ENCODE measurements at regions not wholly inside any gene's neighbourhood (a gene's known extent, or its start where the extent isn't known, plus 50 kb on each side); places are given as distances from the start of the nearest gene placed in this dataset.

DNA sequence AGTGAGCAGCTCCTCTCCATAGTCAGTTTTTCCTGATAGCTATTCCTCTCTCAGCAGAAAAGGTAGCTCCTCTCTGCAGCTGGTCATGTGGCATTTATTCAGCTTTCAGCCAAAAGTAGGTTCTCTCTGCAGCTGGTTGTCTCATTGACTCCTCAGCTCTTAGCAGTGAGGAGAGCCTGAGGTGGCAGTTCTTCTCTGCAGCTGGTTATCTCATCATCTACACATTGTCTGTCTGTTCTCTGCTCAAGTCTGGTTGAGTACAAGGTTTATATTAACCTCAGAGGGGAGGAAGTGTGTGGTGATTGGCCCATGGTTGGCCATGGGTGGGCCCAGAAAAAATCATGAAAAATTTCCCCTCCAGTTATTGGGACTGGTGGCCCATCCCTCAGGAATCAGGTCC lies 338.3 kb downstream of the KDM5D start:
- no peak for ATAC-seq
- no peak overlapping the region for H3K4me3 ChIP-seq (ENCODE audit: low read length)
- no peaks in the 10 kb centered on the region for H3K36me3 ChIP-seq (ENCODE audit: control insufficient read depth in 2 of 3, insufficient read depth in 3 of 3, low read length in 3 of 3)
- intact Hi-C loops (cut with micrococcal nuclease): loop anchor here in 1 of 2 donors (10.0 kb wide), 1 partner anchor 331 kb away; no protein-coding TSS in a partner anchor
- DNase-seq: peak in 1 of 9 donors; percentile 5
- peak overlapping the region in 2 of 9 donors; percentile 30 to 76 for H3K27ac Mint-ChIP-seq
- H3K9me3 ChIP-seq (ENCODE audit: control insufficient read depth in 2 of 3, low read length in 3 of 3): no peaks in the 10 kb centered on the region
- H3K4me1 Mint-ChIP-seq: peaks cover 0 to 35% (median 5%) of the 10 kb centered on the region in 7 donors
- no peaks in the 10 kb centered on the region for H3K27me3 ChIP-seq (ENCODE audit: control insufficient read depth in 2 of 2, insufficient read depth in 2 of 2, low read length in 2 of 2)
- peaks cover 0 to 14% of the 10 kb centered on the region in 2 donors for H3K4me1 ChIP-seq (ENCODE audit: control insufficient read depth in 2 of 2, insufficient read depth in 2 of 2, low read length in 2 of 2)
- peak overlapping the region in 2 of 10 donors; percentile 35 to 55 for H3K4me3 Mint-ChIP-seq
- no peaks in the 10 kb centered on the region for H3K27me3 Mint-ChIP-seq
- no peaks in the 10 kb centered on the region for H3K9me3 Mint-ChIP-seq
- ChIA-PET CTCF (no interaction called here), POLR2A (interaction anchor here (1.0 kb wide), 1 partner anchor 92 kb away, joined by 3 read pairs; no protein-coding TSS in a partner anchor)
- no peak overlapping the region for H3K27ac ChIP-seq (ENCODE audit: low read depth, low read length)
- H3K36me3 Mint-ChIP-seq: no peaks in the 10 kb centered on the region

DNA sequence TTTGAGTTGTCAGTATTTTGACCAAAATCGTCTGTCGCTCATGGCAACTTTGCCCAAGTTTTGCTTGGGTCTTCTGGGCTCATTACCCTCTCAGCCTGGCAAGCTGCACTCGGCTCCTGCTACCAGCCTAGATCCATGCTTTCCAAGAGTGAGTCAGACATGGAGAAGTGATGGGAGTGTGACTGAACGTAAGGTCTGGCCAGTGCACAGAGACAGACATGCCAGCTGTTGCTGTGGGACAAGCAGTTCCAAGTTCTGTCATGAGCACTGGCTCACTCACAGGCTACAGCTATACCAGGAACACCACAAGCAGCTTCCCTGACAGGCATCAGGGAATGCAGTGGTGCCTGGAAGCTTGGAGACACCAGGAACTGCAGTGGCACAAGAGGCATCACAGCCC lies 338.9 kb downstream of the KDM5D start:
- H3K9me3 ChIP-seq (ENCODE audit: control insufficient read depth in 2 of 3, low read length in 3 of 3): no peaks in the 10 kb centered on the region
- POLR2A ChIA-PET: interaction anchor here (0.5 to 1.0 kb wide), 2 partner anchors 93 to 1628 kb away, joined by 3 read pairs; no protein-coding TSS in a partner anchor
- H3K4me3 Mint-ChIP-seq: peak overlapping the region in 2 of 10 donors; percentile 35 to 55
- no peak overlapping the region for H3K4me3 ChIP-seq (ENCODE audit: low read length)
- CTCF ChIA-PET: no interaction called here
- no peak overlapping the region for H3K27ac ChIP-seq (ENCODE audit: low read depth, low read length)
- intact Hi-C loops (cut with micrococcal nuclease): loop anchor here in 1 of 2 donors (10.0 kb wide), 1 partner anchor 331 kb away; no protein-coding TSS in a partner anchor
- H3K36me3 Mint-ChIP-seq: no peaks in the 10 kb centered on the region
- ATAC-seq (no peak), DNase-seq (no peak)
- H3K27ac Mint-ChIP-seq: peak overlapping the region in 3 of 9 donors; percentile 30 to 76 (median 65)
- peaks cover 0 to 33% (median 4%) of the 10 kb centered on the region in 7 donors for H3K4me1 Mint-ChIP-seq
- H3K27me3 ChIP-seq (ENCODE audit: control insufficient read depth in 2 of 2, insufficient read depth in 2 of 2, low read length in 2 of 2): no peaks in the 10 kb centered on the region
- peaks cover 0 to 8% of the 10 kb centered on the region in 2 donors for H3K4me1 ChIP-seq (ENCODE audit: control insufficient read depth in 2 of 2, insufficient read depth in 2 of 2, low read length in 2 of 2)
- no peaks in the 10 kb centered on the region for H3K36me3 ChIP-seq (ENCODE audit: control insufficient read depth in 2 of 3, insufficient read depth in 3 of 3, low read length in 3 of 3)
- H3K9me3 Mint-ChIP-seq: no peaks in the 10 kb centered on the region
- no peaks in the 10 kb centered on the region for H3K27me3 Mint-ChIP-seq

DNA sequence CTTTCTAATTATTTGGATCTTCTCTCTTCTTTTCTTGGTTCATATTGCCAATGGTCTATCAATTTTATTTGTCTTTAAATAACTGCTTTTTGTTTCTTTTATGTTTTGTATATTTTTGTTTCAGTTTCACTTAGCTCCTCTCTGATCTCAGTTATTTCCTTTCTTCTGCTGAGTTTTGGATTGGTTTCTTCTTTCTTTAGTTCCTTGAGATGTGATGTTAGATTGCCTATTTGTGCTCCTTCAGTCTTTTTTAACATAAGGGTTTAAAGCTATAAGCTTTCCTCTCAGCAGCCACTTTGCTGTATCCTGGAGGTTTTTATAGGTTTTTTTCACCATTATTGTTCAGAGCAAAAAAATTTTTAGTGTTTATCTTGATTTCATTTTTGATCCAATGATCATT lies 351.6 kb downstream of the KDM5D start:
- Histone ChIP-seq H3K4me1 (ENCODE audit: control insufficient read depth in 2 of 2, insufficient read depth in 2 of 2, low read length in 2 of 2) (peaks cover 0 to 10% of the 10 kb centered on the region in 2 donors), H3K27me3 (ENCODE audit: control insufficient read depth in 2 of 2, insufficient read depth in 2 of 2, low read length in 2 of 2) (no peaks in the 10 kb centered on the region), H3K9me3 (ENCODE audit: control insufficient read depth in 2 of 3, low read length in 3 of 3) (no peaks in the 10 kb centered on the region), H3K27ac (ENCODE audit: low read depth, low read length) (no peak overlapping the region), H3K36me3 (ENCODE audit: control insufficient read depth in 2 of 3, insufficient read depth in 3 of 3, low read length in 3 of 3) (no peaks in the 10 kb centered on the region), H3K4me3 (ENCODE audit: low read length) (no peak overlapping the region)
- ATAC-seq (no peak), DNase-seq (peak in 2 of 9 donors; percentile 9 to 30)
- Mint-ChIP-seq H3K4me3 (peak overlapping the region in 5 of 10 donors; percentile 55 to 85 (median 70)), H3K36me3 (peaks cover 0 to 6% (median 0%) of the 10 kb centered on the region in 5 donors), H3K9me3 (peaks cover 0 to 5% (median 0%) of the 10 kb centered on the region in 11 donors), H3K27ac (peak overlapping the region in 5 of 9 donors; percentile 47 to 88 (median 86)), H3K4me1 (peaks cover 0 to 39% (median 7%) of the 10 kb centered on the region in 7 donors), H3K27me3 (no peaks in the 10 kb centered on the region)
- POLR2A ChIA-PET: no interaction called here
- intact Hi-C loops (cut with micrococcal nuclease): loop anchor here in 1 of 2 donors (2.0 to 10.0 kb wide), 4 partner anchors 110 to 174 kb away; no protein-coding TSS in a partner anchor
- CTCF ChIA-PET: interaction anchor here (0.6 to 0.7 kb wide), 2 partner anchors 1165 to 1682 kb away, joined by 3 read pairs; no protein-coding TSS in a partner anchor

DNA sequence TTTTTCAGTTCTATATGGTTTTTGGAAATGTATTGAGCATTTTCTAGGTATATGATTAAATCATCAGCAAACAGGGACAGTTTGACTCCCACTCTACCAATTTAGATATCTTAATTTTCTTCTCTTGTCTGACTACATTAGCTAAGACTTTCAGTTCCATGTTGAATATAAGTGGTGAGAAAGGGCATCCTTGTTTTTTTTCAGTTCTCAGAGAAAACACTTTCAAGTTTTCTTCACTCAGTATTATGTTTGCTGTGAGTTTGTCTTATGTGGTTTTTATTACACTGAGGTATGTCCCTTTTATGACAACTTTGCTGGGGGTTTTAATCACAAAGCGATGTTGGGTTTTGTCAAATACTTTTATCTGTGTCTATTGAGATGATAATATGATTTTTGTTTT lies 352.6 kb downstream of the KDM5D start:
- H3K4me3 Mint-ChIP-seq: peak overlapping the region in 4 of 10 donors; percentile 55 to 85 (median 73)

DNA sequence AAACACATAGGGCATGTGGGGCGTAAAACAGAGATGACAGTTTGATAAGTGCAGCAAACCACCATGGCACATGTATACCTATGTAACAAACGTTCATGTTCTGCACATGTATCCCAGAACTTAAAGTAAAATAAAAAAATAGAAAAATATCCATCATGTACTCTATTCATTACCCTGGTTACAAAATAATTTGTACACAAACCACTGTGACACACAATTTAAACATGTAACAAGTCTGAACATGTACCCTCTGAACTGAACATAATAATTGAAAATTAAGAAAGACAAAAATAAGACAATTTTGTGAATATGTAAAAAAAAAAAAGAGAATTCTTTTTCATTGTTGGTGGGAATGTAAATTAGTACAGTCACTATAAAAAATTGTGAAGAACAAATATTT lies 379.2 kb downstream of the KDM5D start:
- ChIA-PET CTCF (no interaction called here), POLR2A (no interaction called here)
- Mint-ChIP-seq H3K4me3 (no peak overlapping the region), H3K4me1 (no peaks in the 10 kb centered on the region), H3K36me3 (no peaks in the 10 kb centered on the region), H3K27me3 (peaks cover 0 to 3% (median 0%) of the 10 kb centered on the region in 5 donors), H3K9me3 (peaks cover 0 to 4% (median 0%) of the 10 kb centered on the region in 11 donors), H3K27ac (no peak overlapping the region)
- DNase-seq (no peak), ATAC-seq (no peak)
- H3K9me3 ChIP-seq (ENCODE audit: control insufficient read depth in 2 of 3, low read length in 3 of 3): no peaks in the 10 kb centered on the region
- no peaks in the 10 kb centered on the region for H3K4me1 ChIP-seq (ENCODE audit: control insufficient read depth in 2 of 2, insufficient read depth in 2 of 2, low read length in 2 of 2)
- H3K27ac ChIP-seq (ENCODE audit: low read depth, low read length): no peak overlapping the region
- intact Hi-C loops (cut with micrococcal nuclease): no loop called here
- H3K4me3 ChIP-seq (ENCODE audit: low read length): no peak overlapping the region
- no peaks in the 10 kb centered on the region for H3K27me3 ChIP-seq (ENCODE audit: control insufficient read depth in 2 of 2, insufficient read depth in 2 of 2, low read length in 2 of 2)
- no peaks in the 10 kb centered on the region for H3K36me3 ChIP-seq (ENCODE audit: control insufficient read depth in 2 of 3, insufficient read depth in 3 of 3, low read length in 3 of 3)

More for the DNA sequence above, 352.6 kb downstream of the KDM5D start:
- Histone ChIP-seq H3K9me3 (ENCODE audit: control insufficient read depth in 2 of 3, low read length in 3 of 3) (no peaks in the 10 kb centered on the region), H3K27me3 (ENCODE audit: control insufficient read depth in 2 of 2, insufficient read depth in 2 of 2, low read length in 2 of 2) (no peaks in the 10 kb centered on the region), H3K36me3 (ENCODE audit: control insufficient read depth in 2 of 3, insufficient read depth in 3 of 3, low read length in 3 of 3) (no peaks in the 10 kb centered on the region), H3K4me3 (ENCODE audit: low read length) (no peak overlapping the region), H3K4me1 (ENCODE audit: control insufficient read depth in 2 of 2, insufficient read depth in 2 of 2, low read length in 2 of 2) (peaks cover 0 to 10% of the 10 kb centered on the region in 2 donors), H3K27ac (ENCODE audit: low read depth, low read length) (no peak overlapping the region)
- Mint-ChIP-seq H3K9me3 (peaks cover 0 to 5% (median 0%) of the 10 kb centered on the region in 11 donors), H3K27ac (peak overlapping the region in 4 of 9 donors; percentile 57 to 88 (median 81)), H3K4me1 (peaks cover 0 to 39% (median 7%) of the 10 kb centered on the region in 7 donors), H3K27me3 (no peaks in the 10 kb centered on the region), H3K36me3 (peaks cover 0 to 6% (median 0%) of the 10 kb centered on the region in 5 donors)
- ChIA-PET POLR2A (no interaction called here), CTCF (no interaction called here)
- DNase-seq: peak in 2 of 9 donors; percentile 8 to 32
- ATAC-seq: peak; percentile 50
- intact Hi-C loops (cut with micrococcal nuclease): loop anchor here in 1 of 2 donors (2.0 to 10.0 kb wide), 4 partner anchors 111 to 175 kb away; no protein-coding TSS in a partner anchor

DNA sequence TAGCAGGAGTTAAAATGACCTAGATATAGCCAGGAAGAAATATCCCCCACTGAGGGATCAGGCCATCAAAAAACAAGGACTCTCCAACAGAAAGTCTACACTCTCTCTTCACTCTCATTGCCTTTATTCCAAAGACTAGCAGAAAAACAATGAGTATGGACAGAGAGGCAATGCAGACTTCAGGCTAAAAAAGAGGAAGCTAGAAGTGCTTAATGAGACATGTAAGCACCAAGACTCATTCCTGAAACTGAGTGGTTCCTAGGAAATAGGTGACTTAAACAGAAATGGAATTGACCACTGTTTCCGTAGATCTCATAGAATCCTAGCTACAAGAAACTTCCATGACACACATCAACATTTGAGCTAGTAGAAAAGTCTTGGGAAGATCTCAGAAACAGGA lies 387.3 kb downstream of the KDM5D start:
- intact Hi-C loops (cut with micrococcal nuclease): no loop called here
- H3K4me1 Mint-ChIP-seq: peaks cover 0 to 2% (median 0%) of the 10 kb centered on the region in 7 donors
- H3K27me3 Mint-ChIP-seq: no peaks in the 10 kb centered on the region

DNA sequence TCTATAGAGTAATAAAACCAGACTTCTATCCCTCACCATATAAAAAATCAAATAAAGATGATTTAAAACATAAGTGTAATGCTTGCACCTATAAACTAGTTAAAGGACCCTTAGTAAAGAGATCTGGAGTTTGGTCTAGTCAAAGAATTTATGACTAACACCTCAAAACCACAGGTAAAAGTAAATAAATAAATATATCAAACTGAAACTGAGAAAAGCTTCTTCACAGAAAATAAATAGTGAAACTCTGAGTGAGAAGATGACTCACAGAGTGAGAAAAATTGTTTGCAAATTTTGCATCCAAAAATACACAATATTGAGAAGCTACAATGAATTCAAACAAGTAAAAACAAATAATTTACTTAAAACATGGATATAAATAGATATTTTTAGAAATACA lies 387.8 kb downstream of the KDM5D start:
- Mint-ChIP-seq H3K4me3 (no peak overlapping the region), H3K27ac (no peak overlapping the region), H3K4me1 (peaks cover 0 to 2% (median 0%) of the 10 kb centered on the region in 7 donors), H3K27me3 (no peaks in the 10 kb centered on the region), H3K36me3 (no peaks in the 10 kb centered on the region), H3K9me3 (no peaks in the 10 kb centered on the region)
- intact Hi-C loops (cut with micrococcal nuclease): no loop called here
- POLR2A ChIA-PET: no interaction called here
- no peak for ATAC-seq
- H3K9me3 ChIP-seq (ENCODE audit: control insufficient read depth in 2 of 3, low read length in 3 of 3): no peaks in the 10 kb centered on the region
- CTCF ChIA-PET: no interaction called here
- H3K27me3 ChIP-seq (ENCODE audit: control insufficient read depth in 2 of 2, insufficient read depth in 2 of 2, low read length in 2 of 2): no peaks in the 10 kb centered on the region
- H3K36me3 ChIP-seq (ENCODE audit: control insufficient read depth in 2 of 3, insufficient read depth in 3 of 3, low read length in 3 of 3): no peaks in the 10 kb centered on the region
- no peak for DNase-seq
- no peak overlapping the region for H3K4me3 ChIP-seq (ENCODE audit: low read length)
- no peak overlapping the region for H3K27ac ChIP-seq (ENCODE audit: low read depth, low read length)
- H3K4me1 ChIP-seq (ENCODE audit: control insufficient read depth in 2 of 2, insufficient read depth in 2 of 2, low read length in 2 of 2): no peaks in the 10 kb centered on the region

More for the DNA sequence above, 387.3 kb downstream of the KDM5D start:
- POLR2A ChIA-PET: no interaction called here
- Histone ChIP-seq H3K27me3 (ENCODE audit: control insufficient read depth in 2 of 2, insufficient read depth in 2 of 2, low read length in 2 of 2) (no peaks in the 10 kb centered on the region), H3K4me1 (ENCODE audit: control insufficient read depth in 2 of 2, insufficient read depth in 2 of 2, low read length in 2 of 2) (no peaks in the 10 kb centered on the region), H3K4me3 (ENCODE audit: low read length) (no peak overlapping the region), H3K27ac (ENCODE audit: low read depth, low read length) (no peak overlapping the region), H3K36me3 (ENCODE audit: control insufficient read depth in 2 of 3, insufficient read depth in 3 of 3, low read length in 3 of 3) (no peaks in the 10 kb centered on the region), H3K9me3 (ENCODE audit: control insufficient read depth in 2 of 3, low read length in 3 of 3) (no peaks in the 10 kb centered on the region)
- peaks cover 0 to 2% (median 0%) of the 10 kb centered on the region in 11 donors for H3K9me3 Mint-ChIP-seq
- DNase-seq (no peak), ATAC-seq (no peak)
- no peaks in the 10 kb centered on the region for H3K36me3 Mint-ChIP-seq
- CTCF ChIA-PET: no interaction called here
- no peak overlapping the region for H3K4me3 Mint-ChIP-seq
- H3K27ac Mint-ChIP-seq: no peak overlapping the region
